ENCODE measurements at regions not wholly inside any gene's neighbourhood (a gene's known extent, or its start where the extent isn't known, plus 50 kb on each side); places are given as distances from the start of the nearest gene placed in this dataset.

DNA sequence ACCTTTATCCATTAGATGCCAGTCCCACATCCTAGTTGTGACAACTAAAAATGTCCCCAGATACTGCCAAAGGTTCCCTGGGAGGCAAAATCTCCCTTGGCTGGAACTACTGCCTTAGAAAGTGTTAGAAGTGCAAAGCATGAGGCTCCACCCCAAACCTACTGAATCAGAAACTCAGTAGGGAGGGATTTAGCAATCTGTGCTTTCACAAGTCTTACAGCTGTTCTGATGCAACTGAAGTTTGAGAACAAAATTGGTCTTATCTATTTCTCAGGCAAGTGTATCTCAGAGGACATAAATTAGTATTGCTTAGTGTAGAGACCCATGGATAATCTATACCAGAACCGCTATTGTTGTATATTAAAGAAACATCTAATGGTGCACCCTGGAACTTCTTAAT lies 70.2 kb downstream of the CLDN1 start:
- Histone ChIP-seq H3K4me3 (no peak overlapping the region), H3K36me3 (no peaks in the 10 kb centered on the region), H3K27me3 (no peaks in the 10 kb centered on the region), H3K27ac (replicated peaks in 1 of 4) (no peak overlapping the region), H3K4me1 (no peaks in the 10 kb centered on the region), H3K9me3 (peaks cover 0 to under 1% (median 0%) of the 10 kb centered on the region in 4 donors)
- TF ChIP-seq EP300 (IDR thresholded peaks at IDR 0.05) (no peak), POLR2AphosphoS5 (IDR thresholded peaks at IDR 0.05) (no peak), POLR2A (IDR thresholded peaks at IDR 0.05; ENCODE audit: low read depth) (no peak)
- TF ChIP-seq, protein P1, sequence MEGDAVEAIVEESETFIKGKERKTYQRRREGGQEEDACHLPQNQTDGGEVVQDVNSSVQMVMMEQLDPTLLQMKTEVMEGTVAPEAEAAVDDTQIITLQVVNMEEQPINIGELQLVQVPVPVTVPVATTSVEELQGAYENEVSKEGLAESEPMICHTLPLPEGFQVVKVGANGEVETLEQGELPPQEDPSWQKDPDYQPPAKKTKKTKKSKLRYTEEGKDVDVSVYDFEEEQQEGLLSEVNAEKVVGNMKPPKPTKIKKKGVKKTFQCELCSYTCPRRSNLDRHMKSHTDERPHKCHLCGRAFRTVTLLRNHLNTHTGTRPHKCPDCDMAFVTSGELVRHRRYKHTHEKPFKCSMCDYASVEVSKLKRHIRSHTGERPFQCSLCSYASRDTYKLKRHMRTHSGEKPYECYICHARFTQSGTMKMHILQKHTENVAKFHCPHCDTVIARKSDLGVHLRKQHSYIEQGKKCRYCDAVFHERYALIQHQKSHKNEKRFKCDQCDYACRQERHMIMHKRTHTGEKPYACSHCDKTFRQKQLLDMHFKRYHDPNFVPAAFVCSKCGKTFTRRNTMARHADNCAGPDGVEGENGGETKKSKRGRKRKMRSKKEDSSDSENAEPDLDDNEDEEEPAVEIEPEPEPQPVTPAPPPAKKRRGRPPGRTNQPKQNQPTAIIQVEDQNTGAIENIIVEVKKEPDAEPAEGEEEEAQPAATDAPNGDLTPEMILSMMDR (IDR thresholded peaks at IDR 0.05), result no peak
- 92% methylated on average over 1 of the region's 1 CpG for WGBS
- DNase-seq (ENCODE audit: extremely low spot score), result no peak
- intact Hi-C loops (cut with DNase I), result no loop called here

DNA sequence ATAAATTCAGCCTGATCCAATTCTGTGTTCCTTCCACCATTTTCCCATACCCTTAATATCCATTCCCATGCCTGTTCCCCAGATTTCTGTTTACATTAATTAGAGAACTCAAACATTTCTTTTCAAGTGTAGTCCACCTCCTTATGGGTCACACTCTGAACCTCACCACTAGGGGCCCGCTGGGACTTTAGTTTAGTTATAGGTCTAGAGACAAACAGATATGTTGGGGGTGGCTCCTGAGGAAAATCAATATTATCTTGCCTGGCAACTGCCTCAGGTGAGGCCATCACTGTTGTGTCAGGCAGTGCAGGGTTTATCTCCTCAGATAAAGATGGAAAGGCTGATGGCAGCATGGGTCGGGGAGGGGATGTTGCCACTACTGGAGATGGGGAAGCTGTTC lies 72.8 kb downstream of the CLDN1 start:
- H3K27me3 ChIP-seq, result no peaks in the 10 kb centered on the region
- DNase-seq (ENCODE audit: extremely low spot score), result no peak
- H3K27ac ChIP-seq (replicated peaks in 1 of 4), result no peak overlapping the region
- 74% methylated on average over 2 of the region's 2 CpGs for WGBS
- no peaks in the 10 kb centered on the region for H3K4me1 ChIP-seq
- H3K9me3 ChIP-seq, result peaks cover 0 to 12% (median 3%) of the 10 kb centered on the region in 4 donors
- no peak for TF ChIP-seq POLR2AphosphoS5 (IDR thresholded peaks at IDR 0.05)
- no peak for TF ChIP-seq POLR2A (IDR thresholded peaks at IDR 0.05; ENCODE audit: low read depth)
- TF ChIP-seq EP300 (IDR thresholded peaks at IDR 0.05), result no peak
- TF ChIP-seq, protein P1 (IDR thresholded peaks at IDR 0.05), result no peak
- intact Hi-C loops (cut with DNase I), result no loop called here
- no peaks in the 10 kb centered on the region for H3K36me3 ChIP-seq
- H3K4me3 ChIP-seq, result no peak overlapping the region

DNA sequence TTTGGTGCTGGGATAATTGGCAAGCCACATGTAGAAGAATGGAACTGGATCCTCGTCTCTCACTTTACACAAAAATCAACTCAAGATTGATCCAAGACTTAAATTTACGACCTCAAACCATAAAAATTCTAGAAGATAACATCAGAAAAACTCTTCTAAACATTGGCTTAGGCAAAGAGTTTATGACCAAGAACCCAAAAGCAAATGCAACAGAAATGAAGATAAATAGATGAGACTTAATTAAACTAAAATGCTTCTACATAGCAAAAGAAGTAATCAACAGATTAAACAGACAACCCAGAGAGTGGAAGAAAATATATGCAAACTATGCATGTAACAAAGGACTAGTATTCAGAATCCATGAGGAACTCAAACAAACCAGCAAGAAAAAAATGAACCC lies 80.1 kb downstream of the CLDN1 start:
- Histone ChIP-seq H3K9me3 (peaks cover 0 to 32% (median 12%) of the 10 kb centered on the region in 4 donors), H3K4me1 (no peaks in the 10 kb centered on the region), H3K27ac (replicated peaks in 1 of 4) (no peak overlapping the region), H3K27me3 (no peaks in the 10 kb centered on the region), H3K4me3 (no peak overlapping the region), H3K36me3 (no peaks in the 10 kb centered on the region)
- WGBS, result 62% methylated on average over 2 of the region's 2 CpGs
- intact Hi-C loops (cut with DNase I), result no loop called here
- TF ChIP-seq, protein P1 (IDR thresholded peaks at IDR 0.05), result no peak
- no peak for TF ChIP-seq EP300 (IDR thresholded peaks at IDR 0.05)
- TF ChIP-seq POLR2AphosphoS5 (IDR thresholded peaks at IDR 0.05), result no peak
- TF ChIP-seq POLR2A (IDR thresholded peaks at IDR 0.05; ENCODE audit: low read depth), result no peak
- DNase-seq (ENCODE audit: extremely low spot score), result no peak

DNA sequence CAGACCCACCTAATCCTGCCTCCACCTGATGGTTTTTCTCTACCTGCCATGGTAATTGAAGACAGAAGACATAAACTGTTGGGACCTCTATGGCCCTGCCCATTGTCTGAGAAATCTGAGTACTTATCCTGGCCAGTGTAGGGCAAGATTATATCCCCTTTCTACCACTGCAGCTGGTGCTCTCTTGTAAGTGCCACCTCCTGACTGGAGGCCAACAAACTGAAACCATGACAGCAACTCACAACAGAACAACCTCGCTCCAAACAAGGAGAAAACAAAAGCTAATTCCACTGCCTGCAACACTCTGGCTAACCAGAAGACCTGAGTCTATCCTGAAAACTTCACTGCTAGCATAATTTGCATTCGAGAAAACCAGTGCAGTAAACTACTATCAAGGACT lies 82.9 kb downstream of the CLDN1 start:
- no peak for DNase-seq (ENCODE audit: extremely low spot score)
- Histone ChIP-seq H3K4me1 (no peaks in the 10 kb centered on the region), H3K9me3 (peaks cover 0 to 27% (median 6%) of the 10 kb centered on the region in 4 donors), H3K27me3 (no peaks in the 10 kb centered on the region), H3K4me3 (no peak overlapping the region), H3K36me3 (no peaks in the 10 kb centered on the region), H3K27ac (replicated peaks in 1 of 4) (no peak overlapping the region)
- TF ChIP-seq POLR2AphosphoS5 (IDR thresholded peaks at IDR 0.05), result no peak
- TF ChIP-seq, protein P1 (IDR thresholded peaks at IDR 0.05), result no peak
- TF ChIP-seq EP300 (IDR thresholded peaks at IDR 0.05), result no peak
- no peak for TF ChIP-seq POLR2A (IDR thresholded peaks at IDR 0.05; ENCODE audit: low read depth)
- WGBS, result 67% methylated on average over 2 of the region's 2 CpGs
- intact Hi-C loops (cut with DNase I), result no loop called here

DNA sequence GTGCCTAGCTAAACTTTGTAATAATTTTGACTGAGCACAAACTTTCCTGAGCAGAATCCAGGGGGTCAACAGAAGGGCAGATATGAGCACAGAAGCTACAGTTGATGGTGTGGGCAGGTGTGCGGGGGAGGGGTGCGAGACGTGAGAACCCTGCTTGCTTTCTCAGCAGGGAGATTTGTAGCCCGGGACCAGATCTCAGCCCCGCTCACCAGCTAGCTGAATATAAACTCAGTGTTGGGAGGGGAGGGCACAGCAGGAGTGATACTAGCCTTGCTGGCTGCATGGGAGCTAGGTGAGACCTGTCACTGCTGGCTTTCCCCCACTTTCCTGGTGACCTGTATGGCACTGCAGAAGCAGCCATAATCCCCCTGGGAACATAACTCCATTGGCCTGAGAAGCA lies 83.4 kb downstream of the CLDN1 start:
- no peak overlapping the region for H3K4me3 ChIP-seq
- no peaks in the 10 kb centered on the region for H3K36me3 ChIP-seq
- WGBS, result 86% methylated on average over 5 of the region's 5 CpGs
- TF ChIP-seq POLR2A (IDR thresholded peaks at IDR 0.05; ENCODE audit: low read depth), result no peak
- TF ChIP-seq EP300 (IDR thresholded peaks at IDR 0.05), result no peak
- TF ChIP-seq, protein P1 (IDR thresholded peaks at IDR 0.05), result no peak
- no peak for TF ChIP-seq POLR2AphosphoS5 (IDR thresholded peaks at IDR 0.05)
- DNase-seq (ENCODE audit: extremely low spot score), result no peak
- H3K4me1 ChIP-seq, result no peaks in the 10 kb centered on the region
- intact Hi-C loops (cut with DNase I), result no loop called here
- peaks cover 0 to 27% (median 6%) of the 10 kb centered on the region in 4 donors for H3K9me3 ChIP-seq
- H3K27me3 ChIP-seq, result no peaks in the 10 kb centered on the region
- no peak overlapping the region for H3K27ac ChIP-seq (replicated peaks in 1 of 4)
